H1 (cell line): ENCODE measurements at regions not wholly inside any gene's neighbourhood (a gene's known extent, or its start where the extent isn't known, plus 50 kb on each side); places are given as distances from the start of the nearest gene placed in this dataset.

Experiments
- ATF3 ChIP-seq: IDR thresholded peaks from 2 replicates; pipeline ENCODE4 v1.6.1; 2011; ENCODE audit warnings: low read depth, mild to moderate bottlenecking, low read length; ENCODE audit not compliant: insufficient read depth
- CEBPB ChIP-seq: IDR thresholded peaks from 2 replicates; pipeline ENCODE4 v1.6.1; 2012; ENCODE audit warnings: low read depth, low read length
- CHD7 ChIP-seq: fragments of 300-600 bp; sonication (generic); IDR thresholded peaks from 2 replicates; pipeline ENCODE4 v1.7.1; 2012; ENCODE audit warnings: low read length, moderate library complexity, mild to moderate bottlenecking, inconsistent platforms; ENCODE audit not compliant: insufficient replicate concordance
- GTF2F1 ChIP-seq: IDR thresholded peaks from 2 replicates; pipeline ENCODE4 v1.6.1; 2012; ENCODE audit warnings: low read depth, low read length, improper control_type of control experiment, borderline replicate concordance
- HDAC2 ChIP-seq, 2 experiments: fragments of 300-600 bp in 1 of 2; sonication (generic) in 1 of 2; IDR thresholded peaks; 2 replicates each; pipeline ENCODE4 v1.6.1; 2011 to 2012; ENCODE audit warnings: low read depth in 2 of 2, low read length in 2 of 2, mild to moderate bottlenecking in 2 of 2, moderate library complexity in 2 of 2, borderline replicate concordance in 1 of 2, inconsistent platforms in 1 of 2
- KDM4A ChIP-seq: IDR thresholded peaks from one replicate; pipeline ENCODE4 v1.7.1; 2012; ENCODE audit warnings: low read depth, mild to moderate bottlenecking, moderate library complexity, low read length, inconsistent platforms; ENCODE audit not compliant: severe bottlenecking
- POLR2AphosphoS5 ChIP-seq: IDR thresholded peaks from 2 replicates; pipeline ENCODE4 v1.6.1; 2011; ENCODE audit warnings: low read depth, low read length
- SIN3A ChIP-seq, 2 experiments: IDR thresholded peaks in 1 of 2; conservative IDR thresholded peaks in 1 of 2; 2 replicates each; pipeline ENCODE4 v1.6.1; 2011 to 2012; ENCODE audit warnings: low read length in 2 of 2, improper control_type of control experiment in 1 of 2, low read depth in 1 of 2, mild to moderate bottlenecking in 1 of 2
- SUZ12 ChIP-seq: fragments of 200-600 bp; sonication (generic); IDR thresholded peaks from 2 replicates; pipeline ENCODE4 v1.6.1; 2012; ENCODE audit warnings: mild to moderate bottlenecking, inconsistent platforms, low read length, moderate library complexity, mixed read lengths

GRCh38 chr7:130922206-130923112, 188.5 kb upstream of the KLF14 start (continued):
- TF ChIP-seq CHD7 (no peak), KDM4A (no peak), CEBPB (no peak), SIN3A (conservative IDR thresholded peaks at IDR 0.05 in 1 of 2, IDR thresholded peaks at IDR 0.05 in 1 of 2; ENCODE audit: low read depth in 1 of 2, low read length in 2 of 2) (no peak), POLR2AphosphoS5 (no peak), GTF2F1 (no peak), HDAC2 (IDR thresholded peaks at IDR 0.05; ENCODE audit: borderline replicate concordance in 1 of 2, low read depth in 2 of 2, low read length in 2 of 2) (no peak), SUZ12 (no peak), ATF3 (no peak)
